Esophagus (tissue), 2 donors: ENCODE measurements at regions not wholly inside any gene's neighbourhood (a gene's known extent, or its start where the extent isn't known, plus 50 kb on each side); places are given as distances from the start of the nearest gene placed in this dataset.
"Not testable (repeated sequence)": the region's sequence is repeated elsewhere in the genome, so short reads cannot be mapped to it uniquely, and the experiment has no call there.

Source experiments
- H3K27ac ChIP-seq, 2 donors: one replicate each; pipeline ENCODE4 v1.5.1; 2013; ENCODE audit warnings: low read depth in 2 of 2, mild to moderate bottlenecking in 2 of 2, inconsistent platforms in 1 of 2, low read length in 1 of 2, moderate library complexity in 1 of 2
- H3K27me3 ChIP-seq, 2 donors: one replicate each; pipeline ENCODE4 v1.6.1; 2013; ENCODE audit warnings: low read length in 2 of 2, control low read depth in 1 of 2, mild to moderate bottlenecking in 1 of 2; ENCODE audit not compliant: insufficient read depth in 2 of 2, control insufficient read depth in 1 of 2
- H3K36me3 ChIP-seq, 2 donors: one replicate each; pipeline ENCODE4 v1.6.1; 2013; ENCODE audit warnings: low read length in 1 of 2; ENCODE audit not compliant: control insufficient read depth in 2 of 2, insufficient read depth in 2 of 2
- H3K4me1 ChIP-seq, 2 donors: one replicate each; pipeline ENCODE4 v1.6.1; 2013; ENCODE audit warnings: low read length in 1 of 2; ENCODE audit not compliant: control insufficient read depth in 2 of 2, insufficient read depth in 2 of 2
- H3K4me3 ChIP-seq, 2 donors: one replicate each; pipeline ENCODE4 v1.5.1; 2013; ENCODE audit warnings: low read length in 2 of 2, mild to moderate bottlenecking in 2 of 2, low read depth in 1 of 2, moderate library complexity in 1 of 2
- H3K9me3 ChIP-seq, 2 donors: one replicate each; pipeline ENCODE4 v1.6.1; 2013; ENCODE audit warnings: mild to moderate bottlenecking in 2 of 2, low read depth in 1 of 2, low read length in 1 of 2, moderate library complexity in 1 of 2; ENCODE audit not compliant: control insufficient read depth in 2 of 2, insufficient read depth in 1 of 2
- WGBS, 2 donors: extraction: QIAGEN DNeasy Blood & Tissue Kit; methylation state at CpG; one replicate each; pipeline ENCODE4 v1.1.7; 2013; 5-methylcytosine and 5-hydroxymethylcytosine counted together
- donor health status: healthy with polysubstance abuse.
- donor health status: Bipolar disorder and iron deficiency.

DNA sequence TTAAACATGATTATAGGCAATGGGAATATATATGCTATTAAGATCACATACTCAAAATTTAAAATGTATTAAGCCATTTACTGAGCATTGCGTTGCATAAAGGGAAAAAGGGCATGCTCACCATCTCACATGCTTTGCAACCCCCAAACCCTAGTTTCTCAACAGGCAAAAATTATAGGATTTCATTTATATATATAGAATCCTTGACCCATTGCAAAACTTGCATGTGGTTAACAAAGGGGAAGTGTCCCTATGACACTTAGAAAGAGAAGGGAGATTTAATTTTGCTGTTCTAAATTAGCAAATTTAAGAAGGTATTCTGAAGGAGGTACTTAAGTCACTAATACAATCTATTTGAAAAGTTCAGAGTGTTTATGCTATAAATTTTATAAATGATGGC is 837.8 kb downstream of the DIPK2A start:
- H3K27ac ChIP-seq: no peak overlapping the region
- H3K4me3 ChIP-seq: no peak overlapping the region
- 91 to 96% methylated on average over 1 of the region's 1 CpG for WGBS, 2 donors
- no peaks in the 10 kb centered on the region for H3K36me3 ChIP-seq
- H3K9me3 ChIP-seq: no peaks in the 10 kb centered on the region
- H3K4me1 ChIP-seq: no peaks in the 10 kb centered on the region
- H3K27me3 ChIP-seq: no peaks in the 10 kb centered on the region

DNA sequence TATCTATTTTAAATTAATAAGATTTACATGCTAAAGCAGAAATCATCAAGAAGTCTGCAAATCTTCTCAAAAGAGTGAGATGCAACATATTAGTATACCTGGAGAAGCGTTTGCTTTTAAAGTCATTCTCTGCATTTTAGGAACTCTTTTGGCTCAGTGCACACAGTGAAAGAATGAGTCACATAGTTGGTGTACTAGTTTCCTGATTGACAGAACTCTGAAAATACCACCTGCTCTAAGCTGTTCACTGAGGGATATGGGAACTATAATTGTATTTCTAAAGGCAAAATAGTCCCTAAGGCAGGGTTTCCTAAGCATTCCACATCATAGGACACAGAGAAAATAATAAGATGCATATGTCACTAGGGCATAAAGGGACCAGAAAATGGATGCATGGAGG is 838.5 kb downstream of the DIPK2A start:
- Histone ChIP-seq H3K4me1 (no peaks in the 10 kb centered on the region), H3K27ac (no peak overlapping the region), H3K9me3 (no peaks in the 10 kb centered on the region), H3K36me3 (no peaks in the 10 kb centered on the region), H3K27me3 (no peaks in the 10 kb centered on the region), H3K4me3 (no peak overlapping the region)
- WGBS, 2 donors: 54 to 65% methylated on average over 1 of the region's 1 CpG

DNA sequence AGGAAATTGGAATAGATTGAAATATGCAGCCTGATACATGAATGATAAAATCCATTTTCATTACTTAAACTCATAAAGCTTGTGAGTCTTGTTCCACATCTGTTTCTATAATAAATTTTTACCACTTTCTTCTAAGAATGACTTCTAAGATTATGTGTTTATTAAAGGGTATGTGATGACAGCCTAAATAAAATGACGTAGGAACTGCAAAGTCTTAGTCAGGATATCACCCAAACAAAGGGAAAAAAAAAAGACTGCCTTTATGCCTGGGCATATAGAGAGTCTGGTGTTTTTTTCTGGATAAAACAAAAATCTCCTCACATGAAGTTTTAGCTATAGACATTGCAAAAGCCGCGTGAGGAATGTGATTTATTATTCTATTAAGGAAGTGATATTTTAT is 844.0 kb downstream of the DIPK2A start:
- Histone ChIP-seq H3K9me3 (no peaks in the 10 kb centered on the region), H3K4me3 (no peak overlapping the region), H3K36me3 (no peaks in the 10 kb centered on the region), H3K27ac (no peak overlapping the region), H3K4me1 (no peaks in the 10 kb centered on the region), H3K27me3 (no peaks in the 10 kb centered on the region)
- WGBS, 2 donors: 63 to 64% methylated on average over 3 of the region's 3 CpGs

DNA sequence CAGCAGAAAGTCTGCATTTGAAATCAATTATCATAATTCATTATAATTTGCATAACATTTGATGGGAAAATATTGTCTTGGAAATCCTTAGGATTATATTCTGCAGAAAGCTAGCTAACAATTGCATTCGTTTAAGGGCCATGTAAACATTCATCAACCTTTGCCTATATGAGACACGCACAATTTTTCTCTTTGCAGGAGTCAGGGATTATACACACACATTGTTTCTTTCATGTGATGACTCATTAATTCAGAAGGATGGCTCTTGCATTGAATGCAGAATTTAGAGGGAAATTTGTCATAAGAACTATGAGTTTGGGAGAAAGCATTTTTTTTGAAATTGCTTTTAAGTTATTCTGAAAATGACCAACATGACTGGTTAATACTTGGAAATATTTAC is 844.7 kb downstream of the DIPK2A start:
- Histone ChIP-seq H3K4me3 (no peak overlapping the region), H3K4me1 (no peaks in the 10 kb centered on the region), H3K9me3 (no peaks in the 10 kb centered on the region), H3K36me3 (no peaks in the 10 kb centered on the region), H3K27me3 (no peaks in the 10 kb centered on the region), H3K27ac (no peak overlapping the region)
- 48 to 59% methylated on average over 2 of the region's 2 CpGs for WGBS, 2 donors

DNA sequence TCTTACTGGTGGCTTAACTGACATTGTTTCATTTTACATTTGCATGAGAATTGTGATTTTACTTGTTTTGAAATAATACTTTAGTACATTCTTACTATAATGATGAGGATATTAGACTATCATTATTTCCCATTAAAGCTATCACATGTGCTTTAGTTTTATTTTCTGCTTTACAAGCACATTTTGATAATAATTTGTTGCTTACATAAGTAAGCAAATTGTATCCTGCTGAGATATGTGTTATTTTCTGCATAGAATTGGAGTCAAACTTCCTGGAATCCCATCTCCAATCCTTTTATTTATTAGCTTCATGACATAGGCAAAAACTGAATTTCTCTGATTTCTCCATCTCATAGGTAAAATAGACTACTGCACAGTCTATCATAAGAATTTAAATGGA is 847.4 kb downstream of the DIPK2A start:
- Histone ChIP-seq H3K27ac (no peak overlapping the region), H3K4me1 (no peaks in the 10 kb centered on the region), H3K4me3 (no peak overlapping the region), H3K36me3 (no peaks in the 10 kb centered on the region), H3K27me3 (no peaks in the 10 kb centered on the region), H3K9me3 (no peaks in the 10 kb centered on the region)

DNA sequence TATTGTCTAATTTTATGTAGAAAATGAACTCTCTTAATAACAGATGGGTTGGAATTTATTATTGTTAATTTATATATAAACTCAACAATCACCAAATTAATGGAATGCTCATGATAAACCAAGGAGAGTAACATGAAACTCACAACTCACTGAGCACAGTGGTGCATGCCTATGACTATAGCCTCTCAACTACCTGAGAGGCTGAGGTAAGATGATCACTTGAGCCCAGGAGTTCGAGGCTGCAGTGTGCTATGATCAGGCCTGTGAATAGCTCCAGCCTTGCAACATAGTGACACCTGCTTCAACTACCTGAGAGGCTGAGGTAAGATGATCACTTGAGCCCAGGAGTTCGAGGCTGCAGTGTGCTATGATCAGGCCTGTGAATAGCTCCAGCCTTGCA is 848.6 kb downstream of the DIPK2A start:
- not testable (repeated sequence) for H3K36me3 ChIP-seq, H3K27me3 ChIP-seq, H3K4me3 ChIP-seq, H3K27ac ChIP-seq, H3K4me1 ChIP-seq, H3K9me3 ChIP-seq
- 75 to 79% methylated on average over 2 of the region's 2 CpGs for WGBS, 2 donors

DNA sequence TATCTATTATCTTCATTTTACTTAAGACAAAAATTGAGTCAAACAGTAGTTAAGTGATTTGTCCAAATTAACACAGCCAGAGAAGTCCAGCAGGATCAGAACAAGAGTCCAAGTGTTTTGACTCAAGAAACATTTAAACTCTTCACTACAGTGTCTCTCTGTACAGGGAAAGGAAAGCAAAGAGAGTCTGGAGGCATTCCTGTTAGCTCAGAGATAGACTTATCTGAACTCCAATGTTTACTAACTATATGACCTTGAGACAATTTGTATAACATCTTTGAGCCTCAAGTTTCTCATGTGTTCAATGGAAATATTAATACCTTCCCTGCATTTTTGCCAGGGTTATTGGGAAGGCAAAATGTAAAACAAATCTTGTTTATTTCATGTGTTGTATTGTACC is 849.1 kb downstream of the DIPK2A start:
- Histone ChIP-seq H3K36me3 (no peaks in the 10 kb centered on the region), H3K4me1 (no peaks in the 10 kb centered on the region), H3K27me3 (no peaks in the 10 kb centered on the region), H3K9me3 (no peaks in the 10 kb centered on the region), H3K4me3 (no peak overlapping the region), H3K27ac (no peak overlapping the region)

DNA sequence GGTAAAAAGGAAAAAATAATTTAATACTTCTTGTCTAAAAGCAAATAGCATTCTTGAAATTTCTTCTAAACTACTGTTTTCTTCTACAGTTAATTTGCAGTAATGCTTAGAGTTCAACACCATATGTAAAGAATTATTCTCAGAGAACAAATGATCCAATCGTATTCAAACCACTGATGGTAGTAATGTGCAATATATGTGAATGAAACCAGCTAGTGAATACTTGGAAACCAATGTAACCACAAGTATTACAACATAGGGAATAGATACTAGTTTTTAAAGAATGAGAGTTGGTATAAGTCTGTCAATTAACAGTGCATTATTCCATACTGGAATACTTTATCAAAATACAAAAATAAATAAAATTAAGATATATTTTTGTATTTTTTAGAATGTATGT is 850.0 kb downstream of the DIPK2A start:
- no peak overlapping the region for H3K4me3 ChIP-seq
- H3K4me1 ChIP-seq: no peaks in the 10 kb centered on the region
- no peaks in the 10 kb centered on the region for H3K27me3 ChIP-seq
- no peaks in the 10 kb centered on the region for H3K36me3 ChIP-seq
- H3K27ac ChIP-seq: no peak overlapping the region
- WGBS, 2 donors: 86% methylated on average over 1 of the region's 1 CpG
- no peaks in the 10 kb centered on the region for H3K9me3 ChIP-seq

DNA sequence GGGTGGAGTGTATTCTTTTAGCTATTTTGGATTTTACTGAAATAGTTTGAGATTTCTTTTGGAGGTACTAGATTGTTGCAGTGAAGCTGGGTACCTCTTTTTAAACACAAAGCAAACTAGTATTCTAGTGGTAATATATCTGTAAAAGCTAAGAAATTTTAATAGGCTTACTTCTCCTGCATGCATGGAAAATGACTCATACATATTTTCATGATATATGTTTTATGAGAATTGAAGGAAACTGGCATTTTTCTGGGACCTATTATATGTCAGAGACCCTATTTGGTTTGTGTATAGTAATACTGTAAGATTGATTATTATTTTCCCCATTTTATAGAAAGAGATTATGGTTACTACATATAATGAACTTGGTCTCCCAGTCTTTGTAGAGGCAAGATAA is 851.0 kb downstream of the DIPK2A start:
- Histone ChIP-seq H3K27ac (no peak overlapping the region), H3K36me3 (no peaks in the 10 kb centered on the region), H3K4me1 (no peaks in the 10 kb centered on the region), H3K4me3 (no peak overlapping the region), H3K9me3 (no peaks in the 10 kb centered on the region), H3K27me3 (no peaks in the 10 kb centered on the region)

DNA sequence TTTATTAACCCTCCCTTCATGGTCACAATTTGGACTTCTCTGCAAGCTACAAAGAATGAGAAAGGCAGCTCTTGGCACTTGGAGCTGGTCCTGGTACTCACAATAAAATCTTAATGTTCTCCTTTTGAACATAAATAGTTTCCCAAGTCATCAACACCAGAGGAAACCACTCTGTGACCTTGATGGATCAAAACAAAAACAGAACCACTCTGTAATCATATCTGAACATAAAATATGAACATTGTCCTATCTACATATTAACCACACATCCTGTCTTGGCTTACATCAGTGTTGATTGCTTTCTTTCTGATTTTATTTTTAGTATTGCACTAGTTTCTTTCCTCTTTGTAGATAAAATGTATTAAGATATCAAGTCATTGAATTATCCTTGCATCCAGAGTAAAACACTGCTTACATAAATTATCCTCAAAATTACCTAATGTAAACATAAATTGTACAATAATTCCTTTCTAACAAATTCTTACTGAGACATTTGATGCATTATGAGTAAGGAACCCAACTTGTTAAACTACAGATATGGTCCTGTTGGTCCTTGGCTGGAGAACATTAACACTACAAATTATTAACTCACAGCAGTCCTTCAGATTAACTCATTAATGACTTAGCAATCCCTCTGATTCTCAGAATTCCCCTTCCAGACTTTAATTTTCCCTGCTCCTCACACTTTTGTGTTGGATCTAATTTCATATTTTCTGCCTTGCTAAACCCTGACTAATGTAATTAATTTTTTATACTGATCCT is 860.5 kb downstream of the DIPK2A start:
- H3K9me3 ChIP-seq: peaks cover 0 to 3% of the 10 kb centered on the region in 2 donors

More for the DNA sequence above, 860.5 kb downstream of the DIPK2A start:
- no peak overlapping the region for H3K4me3 ChIP-seq
- H3K36me3 ChIP-seq: no peaks in the 10 kb centered on the region
- no peaks in the 10 kb centered on the region for H3K4me1 ChIP-seq
- no peak overlapping the region for H3K27ac ChIP-seq
- no peaks in the 10 kb centered on the region for H3K27me3 ChIP-seq
